ENCODE measurements at regions not wholly inside any gene's neighbourhood (a gene's known extent, or its start where the extent isn't known, plus 50 kb on each side); places are given as distances from the start of the nearest gene placed in this dataset.

DNA sequence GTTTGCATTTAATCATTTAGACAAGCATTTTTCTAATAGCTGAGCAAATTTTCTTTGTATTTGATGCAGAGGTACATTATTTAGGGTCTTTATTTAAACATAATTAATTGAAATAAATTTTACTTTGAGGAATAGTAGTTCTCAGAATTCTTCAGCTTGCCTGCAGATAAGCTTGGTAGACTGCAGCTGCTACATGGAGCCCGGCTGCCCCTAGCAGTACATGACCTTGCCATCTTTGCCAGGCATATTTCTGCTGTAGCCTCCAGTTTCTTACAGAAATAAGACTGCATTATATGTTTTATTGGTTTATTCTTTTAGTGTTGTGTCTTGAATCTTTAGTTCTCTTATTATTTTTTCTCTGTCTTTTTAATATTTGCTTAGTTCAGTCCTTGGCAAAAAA, 396.8 kb downstream of the QKI start:
- TF ChIP-seq CTCF (IDR thresholded peaks at IDR 0.05; ENCODE audit: poor library complexity) (no peak), EZH2 (IDR thresholded peaks at IDR 0.05; ENCODE audit: borderline replicate concordance) (no peak), EZH2phosphoT487 (IDR thresholded peaks at IDR 0.05; ENCODE audit: low read depth, severe bottlenecking, unreplicated experiment) (no peak)
- H3K4me1 ChIP-seq (ENCODE audit: insufficient read depth) = no peaks in the 10 kb centered on the region
- 58% methylated on average over 1 of the region's 1 CpG for WGBS (ENCODE audit: low lambda C conversion rate, missing lambda C conversion rate)

GRCh38 chr6:163809364-163809763, 394.8 kb downstream of the QKI start:
- Histone ChIP-seq H3K9me3 (ENCODE audit: low read depth) (no peaks in the 10 kb centered on the region), H3K9me2 (replicated peaks; ENCODE audit: insufficient read depth) (no peaks in the 10 kb centered on the region), H2AFZ (no peak overlapping the region), H3K4me1 (ENCODE audit: insufficient read depth) (no peaks in the 10 kb centered on the region), H4K20me1 (ENCODE audit: insufficient read depth, poor library complexity, severe bottlenecking) (no peaks in the 10 kb centered on the region), H3K27me3 (no peaks in the 10 kb centered on the region), H3K4me2 (no peak overlapping the region), H3K4me3 (no peak overlapping the region), H3K27ac (no peak overlapping the region), H3K79me2 (no peaks in the 10 kb centered on the region), H3K36me3 (replicated peaks; ENCODE audit: insufficient read depth, low read depth) (no peaks in the 10 kb centered on the region)
- 91% methylated on average over 8 of the region's 8 CpGs for WGBS (ENCODE audit: low lambda C conversion rate, missing lambda C conversion rate)
- no peak for DNase-seq (ENCODE audit: low spot score)
- TF ChIP-seq EZH2phosphoT487 (IDR thresholded peaks at IDR 0.05; ENCODE audit: low read depth, severe bottlenecking, unreplicated experiment) (no peak), CTCF (IDR thresholded peaks at IDR 0.05; ENCODE audit: poor library complexity) (no peak), EZH2 (IDR thresholded peaks at IDR 0.05; ENCODE audit: borderline replicate concordance) (no peak)

More for the DNA sequence above, 396.8 kb downstream of the QKI start:
- H3K79me2 ChIP-seq = no peaks in the 10 kb centered on the region
- H3K36me3 ChIP-seq (replicated peaks; ENCODE audit: insufficient read depth, low read depth) = no peaks in the 10 kb centered on the region
- H3K9me3 ChIP-seq (ENCODE audit: low read depth) = no peaks in the 10 kb centered on the region
- no peaks in the 10 kb centered on the region for H3K9me2 ChIP-seq (replicated peaks; ENCODE audit: insufficient read depth)
- H2AFZ ChIP-seq = no peak overlapping the region
- H3K27me3 ChIP-seq = no peaks in the 10 kb centered on the region
- H3K4me3 ChIP-seq = no peak overlapping the region
- no peak overlapping the region for H3K4me2 ChIP-seq
- DNase-seq (ENCODE audit: low spot score) = no peak
- H4K20me1 ChIP-seq (ENCODE audit: insufficient read depth, poor library complexity, severe bottlenecking) = no peaks in the 10 kb centered on the region
- H3K27ac ChIP-seq = no peak overlapping the region

DNA sequence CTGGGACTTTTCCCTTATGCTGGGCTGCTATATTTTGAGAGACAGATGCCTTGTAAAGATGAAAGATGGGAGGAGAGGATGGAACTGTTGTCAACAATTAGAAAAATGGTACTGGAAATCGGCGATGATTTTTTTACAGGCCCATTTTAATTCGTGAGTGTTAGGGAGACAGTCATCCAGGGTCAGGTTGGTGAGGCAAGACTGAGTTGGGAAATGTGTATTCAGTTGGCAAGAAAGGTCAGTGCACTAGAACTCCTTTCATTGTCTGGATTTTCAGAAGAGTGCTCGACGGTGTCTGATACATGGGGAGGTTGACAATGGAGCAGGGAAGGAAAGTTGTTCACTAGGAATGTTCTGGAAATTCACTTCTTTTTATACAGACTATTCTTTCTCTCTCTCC, 394.4 kb downstream of the QKI start:
- 82% methylated on average over 5 of the region's 5 CpGs for WGBS (ENCODE audit: low lambda C conversion rate, missing lambda C conversion rate)
- no peaks in the 10 kb centered on the region for H3K9me2 ChIP-seq (replicated peaks; ENCODE audit: insufficient read depth)
- no peaks in the 10 kb centered on the region for H3K36me3 ChIP-seq (replicated peaks; ENCODE audit: insufficient read depth, low read depth)
- H3K4me2 ChIP-seq = no peak overlapping the region
- no peak overlapping the region for H2AFZ ChIP-seq
- H3K9me3 ChIP-seq (ENCODE audit: low read depth) = no peaks in the 10 kb centered on the region
- TF ChIP-seq EZH2 (IDR thresholded peaks at IDR 0.05; ENCODE audit: borderline replicate concordance) = no peak
- TF ChIP-seq CTCF (IDR thresholded peaks at IDR 0.05; ENCODE audit: poor library complexity) = no peak
- no peak for TF ChIP-seq EZH2phosphoT487 (IDR thresholded peaks at IDR 0.05; ENCODE audit: low read depth, severe bottlenecking, unreplicated experiment)
- H4K20me1 ChIP-seq (ENCODE audit: insufficient read depth, poor library complexity, severe bottlenecking) = no peaks in the 10 kb centered on the region
- no peak for DNase-seq (ENCODE audit: low spot score)
- H3K79me2 ChIP-seq = no peaks in the 10 kb centered on the region
- H3K27ac ChIP-seq = no peak overlapping the region
- no peaks in the 10 kb centered on the region for H3K27me3 ChIP-seq
- H3K4me1 ChIP-seq (ENCODE audit: insufficient read depth) = no peaks in the 10 kb centered on the region
- H3K4me3 ChIP-seq = no peak overlapping the region

DNA sequence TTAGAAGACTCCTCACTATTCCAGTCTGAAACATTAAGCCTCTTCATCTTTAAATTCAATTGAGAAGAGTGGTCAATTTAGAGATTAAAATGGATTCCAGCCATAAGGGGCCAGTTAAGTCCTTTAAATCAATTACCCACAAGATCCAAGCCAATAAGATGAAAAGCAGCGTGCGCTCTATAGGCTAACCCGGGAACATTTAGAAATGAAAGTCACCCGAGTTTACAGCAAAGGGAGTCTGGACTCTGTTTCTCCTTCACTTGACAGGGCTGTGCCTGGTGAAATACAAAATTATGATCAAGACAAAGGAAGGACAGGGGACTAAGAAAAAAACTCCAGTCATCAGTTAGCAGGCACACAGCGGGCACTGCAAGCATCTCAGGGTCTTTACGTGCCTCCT, 393.7 kb downstream of the QKI start:
- H4K20me1 ChIP-seq (ENCODE audit: insufficient read depth, poor library complexity, severe bottlenecking) = no peaks in the 10 kb centered on the region
- 70% methylated on average over 6 of the region's 6 CpGs for WGBS (ENCODE audit: low lambda C conversion rate, missing lambda C conversion rate)
- H3K9me2 ChIP-seq (replicated peaks; ENCODE audit: insufficient read depth) = no peaks in the 10 kb centered on the region
- H3K27ac ChIP-seq = no peak overlapping the region
- H3K4me1 ChIP-seq (ENCODE audit: insufficient read depth) = no peaks in the 10 kb centered on the region
- no peaks in the 10 kb centered on the region for H3K27me3 ChIP-seq
- no peaks in the 10 kb centered on the region for H3K9me3 ChIP-seq (ENCODE audit: low read depth)
- TF ChIP-seq CTCF (IDR thresholded peaks at IDR 0.05; ENCODE audit: poor library complexity) = no peak
- no peak overlapping the region for H2AFZ ChIP-seq
- no peak overlapping the region for H3K4me3 ChIP-seq
- no peaks in the 10 kb centered on the region for H3K79me2 ChIP-seq
- no peak for DNase-seq (ENCODE audit: low spot score)
- no peak overlapping the region for H3K4me2 ChIP-seq
- H3K36me3 ChIP-seq (replicated peaks; ENCODE audit: insufficient read depth, low read depth) = no peaks in the 10 kb centered on the region
